ENCODE measurements at regions not wholly inside any gene's neighbourhood (a gene's known extent, or its start where the extent isn't known, plus 50 kb on each side); places are given as distances from the start of the nearest gene placed in this dataset.

- intact Hi-C loops (cut with DNase I), result no loop called here
- no peak for DNase-seq
- no peaks in the 10 kb centered on the region for H3K27me3 ChIP-seq
- H3K4me1 ChIP-seq, result no peaks in the 10 kb centered on the region
- no peak for TF ChIP-seq POLR2A (IDR thresholded peaks at IDR 0.05)
- no peak for TF ChIP-seq CTCF (IDR thresholded peaks at IDR 0.05)
- H3K36me3 ChIP-seq, result no peaks in the 10 kb centered on the region
- no peaks in the 10 kb centered on the region for H3K9me3 ChIP-seq
- no peak overlapping the region for H3K27ac ChIP-seq
- H3K4me3 ChIP-seq, result no peak overlapping the region
Measured at GRCh38 chr12:60014436-60014835, 418.6 kb downstream of the SLC16A7 start.

- Histone ChIP-seq H3K4me1 (no peaks in the 10 kb centered on the region), H3K9me3 (no peaks in the 10 kb centered on the region), H3K4me3 (no peak overlapping the region), H3K27ac (no peak overlapping the region), H3K27me3 (no peaks in the 10 kb centered on the region), H3K36me3 (no peaks in the 10 kb centered on the region)
- no peak for DNase-seq
- intact Hi-C loops (cut with DNase I), result no loop called here
- 60 to 68% methylated on average over 2 of the region's 2 CpGs for WGBS, 2 donors
- TF ChIP-seq CTCF (IDR thresholded peaks at IDR 0.05), result no peak
- TF ChIP-seq POLR2A (IDR thresholded peaks at IDR 0.05), result no peak
Measured at GRCh38 chr12:60020068-60020467, 424.2 kb downstream of the SLC16A7 start.

- Histone ChIP-seq H3K4me1 (no peaks in the 10 kb centered on the region), H3K36me3 (no peaks in the 10 kb centered on the region), H3K27me3 (no peaks in the 10 kb centered on the region), H3K4me3 (no peak overlapping the region), H3K9me3 (no peaks in the 10 kb centered on the region), H3K27ac (no peak overlapping the region)
- WGBS, 2 donors, result 90 to 92% methylated on average over 3 of the region's 3 CpGs
- intact Hi-C loops (cut with DNase I), result no loop called here
- no peak for DNase-seq
- TF ChIP-seq POLR2A (IDR thresholded peaks at IDR 0.05) (no peak), CTCF (IDR thresholded peaks at IDR 0.05) (no peak)
Measured at GRCh38 chr12:60021235-60021634, 425.4 kb downstream of the SLC16A7 start.

- TF ChIP-seq CTCF (IDR thresholded peaks at IDR 0.05) (no peak), POLR2A (IDR thresholded peaks at IDR 0.05) (no peak)
- intact Hi-C loops (cut with DNase I), result no loop called here
- no peak for DNase-seq
- no peaks in the 10 kb centered on the region for H3K4me1 ChIP-seq
- no peak overlapping the region for H3K4me3 ChIP-seq
- H3K36me3 ChIP-seq, result no peaks in the 10 kb centered on the region
- no peaks in the 10 kb centered on the region for H3K27me3 ChIP-seq
- no peak overlapping the region for H3K27ac ChIP-seq
- H3K9me3 ChIP-seq, result no peaks in the 10 kb centered on the region
- WGBS, 2 donors, result 65 to 68% methylated on average over 3 of the region's 3 CpGs
Measured at GRCh38 chr12:60027266-60027665, 431.4 kb downstream of the SLC16A7 start.

GRCh38 chr12:60034147-60034546 lies 438.3 kb downstream of the SLC16A7 start:
- TF ChIP-seq CTCF (IDR thresholded peaks at IDR 0.05) (no peak), POLR2A (IDR thresholded peaks at IDR 0.05) (no peak)
- no peaks in the 10 kb centered on the region for H3K36me3 ChIP-seq
- no peak for DNase-seq
- WGBS, 2 donors, result 50% methylated on average over 1 of the region's 1 CpG; no CpG with 5 or more reads in 1 of the 2 donors
- H3K4me3 ChIP-seq, result no peak overlapping the region
- no peak overlapping the region for H3K27ac ChIP-seq
- H3K9me3 ChIP-seq, result no peaks in the 10 kb centered on the region
- no peaks in the 10 kb centered on the region for H3K4me1 ChIP-seq
- H3K27me3 ChIP-seq, result no peaks in the 10 kb centered on the region
- intact Hi-C loops (cut with DNase I), result no loop called here
